Erythroblast (primary cell): ENCODE measurements at regions not wholly inside any gene's neighbourhood (a gene's known extent, or its start where the extent isn't known, plus 50 kb on each side); places are given as distances from the start of the nearest gene placed in this dataset.

Experiments used
- GATA1 ChIP-seq: IDR thresholded peaks from 2 replicates; pipeline ENCODE4 v1.6.1; 2011; ENCODE audit warnings: low read depth, mild to moderate bottlenecking, control low read depth, low read length, moderate library complexity
- POLR2A ChIP-seq: IDR thresholded peaks from 2 replicates; pipeline ENCODE4 v1.6.1; 2011; ENCODE audit warnings: mild to moderate bottlenecking, low read length

- TF ChIP-seq POLR2A (no peak), GATA1 (no peak)
These were observed 115.0 kb downstream of the PJA1 start for GRCh38 chrX:69050051-69050765.
